NAMALWA (cell line): ENCODE measurements at regions not wholly inside any gene's neighbourhood (a gene's known extent, or its start where the extent isn't known, plus 50 kb on each side); places are given as distances from the start of the nearest gene placed in this dataset.

Source experiments
- DNase-seq: peaks from one replicate; pipeline ENCODE4 v3.0.0-alpha.2; 2015; ENCODE audit warnings: low spot score

DNA sequence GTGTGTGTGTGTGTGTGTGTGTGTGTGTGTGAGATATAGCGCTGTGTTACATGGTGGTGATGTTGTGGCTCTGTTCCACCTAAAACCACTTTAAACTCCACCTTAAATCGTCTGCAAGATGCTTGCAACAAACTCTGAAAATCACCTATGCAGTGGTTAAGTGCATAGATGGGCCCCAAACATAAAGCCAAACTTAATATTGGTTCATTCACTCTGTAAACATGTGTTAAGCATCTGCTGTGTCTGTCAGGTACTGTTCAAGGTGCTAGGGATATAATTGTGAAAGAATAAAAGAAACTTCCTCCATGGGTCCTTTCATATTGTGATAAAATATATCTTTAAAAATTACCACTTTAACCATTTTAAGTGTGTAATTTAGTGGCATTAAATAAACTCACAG is 645.4 kb upstream of the SORCS1 start:
- DNase-seq, result no peak

DNA sequence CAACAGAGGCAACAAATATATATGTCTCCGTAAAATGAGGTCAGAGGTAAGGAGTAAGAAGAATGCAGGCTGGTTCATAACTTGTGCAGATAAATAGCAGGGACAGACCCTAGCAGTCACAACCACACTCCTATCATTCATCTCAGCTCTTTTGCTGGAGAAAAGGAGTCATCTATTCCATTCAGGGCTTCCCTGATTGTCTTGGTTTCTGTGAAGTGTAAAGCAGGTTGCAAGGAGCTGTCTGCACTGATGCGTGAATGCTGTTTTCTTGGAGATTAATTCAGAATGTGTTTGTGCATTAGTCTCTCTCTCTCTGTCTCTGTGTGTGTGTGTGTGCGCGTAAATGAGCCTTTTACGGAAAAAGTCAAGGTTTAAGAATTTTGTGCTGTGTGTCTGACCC is 643.3 kb upstream of the SORCS1 start:
- DNase-seq, result no peak

DNA sequence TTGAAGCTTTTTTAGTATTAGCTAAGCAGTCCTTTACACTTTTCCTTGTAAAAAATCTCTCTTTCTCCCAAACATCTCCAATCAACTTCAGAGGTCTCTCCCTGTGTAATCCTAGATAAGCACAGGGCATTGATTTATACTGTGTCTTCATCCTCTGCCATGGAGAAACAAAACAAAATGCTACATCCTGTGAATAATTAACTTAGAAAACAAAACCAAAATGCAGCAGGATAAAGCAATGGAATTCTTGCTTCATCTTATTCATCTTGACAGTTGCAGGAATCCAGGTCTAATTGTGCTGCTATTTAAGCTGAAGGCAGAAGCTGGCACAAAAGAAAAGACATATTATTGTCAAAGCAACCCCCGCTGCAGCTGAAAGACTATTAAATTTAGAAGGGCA is 641.5 kb upstream of the SORCS1 start:
- no peak for DNase-seq

DNA sequence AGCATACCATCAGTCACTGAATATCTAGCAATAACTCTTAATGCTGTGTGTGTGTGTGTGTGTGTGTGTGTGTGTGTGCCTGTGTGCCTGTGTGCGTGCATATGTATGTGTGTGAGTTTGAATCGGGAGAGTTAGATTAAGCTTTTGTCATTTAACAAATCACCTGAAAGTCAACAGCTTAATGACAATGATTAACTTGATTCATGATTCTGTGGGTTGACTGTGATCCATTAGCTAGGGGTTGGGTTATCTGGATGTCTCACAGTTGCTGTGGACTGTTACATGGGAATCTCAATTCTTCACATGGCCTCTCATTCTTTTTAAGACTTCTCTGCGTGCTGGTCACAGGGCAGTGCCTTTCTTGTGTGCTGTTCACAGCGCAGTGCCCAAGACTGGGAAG is 639.0 kb upstream of the SORCS1 start:
- DNase-seq, result no peak

DNA sequence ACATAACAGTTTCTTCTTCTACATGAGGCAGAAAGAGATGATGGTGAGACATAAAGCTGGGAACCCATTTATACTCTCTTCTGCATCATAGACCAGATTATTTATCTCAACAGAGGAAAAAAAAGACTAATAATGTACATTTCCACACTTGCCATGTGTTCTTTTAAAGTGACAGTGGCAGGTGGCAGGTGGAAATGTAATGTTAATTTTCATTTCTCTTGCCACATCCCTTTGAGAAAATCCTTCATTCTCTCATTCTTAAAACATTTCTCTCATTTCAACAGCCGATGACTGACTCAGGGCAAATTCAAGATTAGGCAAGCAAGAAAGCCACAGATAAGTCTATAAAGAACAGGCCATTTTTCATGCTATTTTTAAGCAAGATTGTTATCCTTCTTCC is 635.6 kb upstream of the SORCS1 start:
- no peak for DNase-seq

DNA sequence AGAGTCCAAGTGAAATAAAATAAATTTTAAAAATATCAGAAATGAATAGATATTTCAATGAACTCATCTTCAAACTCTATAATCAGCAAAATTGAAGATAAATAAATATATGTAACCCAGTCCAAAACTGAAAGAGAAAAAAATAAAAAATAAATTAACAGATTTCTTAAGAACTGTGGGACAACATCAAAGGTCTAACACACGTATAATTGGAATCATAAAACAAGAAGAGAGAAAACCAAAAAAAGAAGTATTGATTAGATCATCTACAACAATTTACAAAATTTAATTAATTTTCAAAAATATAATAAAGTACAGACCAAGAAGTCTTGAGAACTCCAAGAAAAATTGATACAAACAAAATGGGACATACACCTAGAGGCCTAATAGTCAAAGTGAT is 625.8 kb upstream of the SORCS1 start:
- no peak for DNase-seq

DNA sequence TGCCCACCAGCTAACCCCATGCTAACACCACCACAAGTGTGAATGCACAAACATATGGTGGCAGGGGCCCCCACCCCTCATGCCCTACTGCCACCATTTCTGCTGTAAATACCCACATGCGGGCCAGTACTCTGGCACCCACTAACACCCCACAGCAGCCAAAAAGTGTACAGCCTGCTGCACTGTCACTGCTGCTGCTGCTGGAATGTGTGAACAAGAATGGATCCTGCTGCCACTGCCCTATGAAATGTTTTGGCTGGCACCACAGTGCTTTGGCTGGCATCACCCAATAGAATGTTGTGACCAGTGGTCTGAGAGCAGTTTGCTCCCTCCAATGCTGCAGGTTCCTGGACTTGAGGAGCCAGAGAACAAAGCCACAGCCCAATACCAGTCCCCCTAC is 606.6 kb upstream of the SORCS1 start:
- DNase-seq, result no peak

DNA sequence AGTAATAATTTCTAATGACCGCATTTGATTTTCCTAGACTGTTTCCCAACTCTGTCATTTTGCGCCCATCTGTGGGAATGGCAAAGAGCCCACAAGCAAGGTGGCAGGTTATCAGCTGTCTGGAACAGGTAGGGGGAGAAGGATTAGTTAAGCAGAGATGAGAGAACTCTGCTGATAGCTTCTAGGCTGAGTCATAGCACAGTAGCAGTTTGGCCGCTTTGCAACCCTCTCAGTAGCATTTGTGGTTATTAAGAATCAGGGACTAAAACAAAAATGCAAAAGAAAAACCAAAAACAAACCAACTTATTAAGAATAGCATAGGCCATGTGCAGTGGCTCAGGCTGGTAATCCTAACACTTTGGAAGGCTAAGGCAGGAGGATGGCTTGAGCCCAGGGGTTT is 602.7 kb upstream of the SORCS1 start:
- DNase-seq, result no peak

DNA sequence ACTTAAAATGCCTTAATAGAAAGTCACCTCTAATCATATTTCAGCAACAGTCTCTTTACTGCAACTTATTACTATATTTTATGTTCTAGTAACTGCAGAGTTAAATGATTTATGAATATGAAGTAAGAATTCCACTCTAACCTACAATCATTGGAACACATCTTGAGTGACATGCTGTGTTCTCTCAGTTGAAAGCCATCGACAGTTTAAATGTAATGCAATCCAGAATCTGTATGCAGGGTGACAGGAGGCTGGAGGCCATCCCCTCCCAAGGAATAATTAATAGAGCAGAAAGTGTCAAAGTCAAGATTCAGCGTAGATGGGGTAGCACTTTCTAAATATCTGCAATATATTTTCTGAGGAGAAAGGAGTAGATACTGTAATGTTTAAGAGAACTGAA is 590.3 kb upstream of the SORCS1 start:
- no peak for DNase-seq

DNA sequence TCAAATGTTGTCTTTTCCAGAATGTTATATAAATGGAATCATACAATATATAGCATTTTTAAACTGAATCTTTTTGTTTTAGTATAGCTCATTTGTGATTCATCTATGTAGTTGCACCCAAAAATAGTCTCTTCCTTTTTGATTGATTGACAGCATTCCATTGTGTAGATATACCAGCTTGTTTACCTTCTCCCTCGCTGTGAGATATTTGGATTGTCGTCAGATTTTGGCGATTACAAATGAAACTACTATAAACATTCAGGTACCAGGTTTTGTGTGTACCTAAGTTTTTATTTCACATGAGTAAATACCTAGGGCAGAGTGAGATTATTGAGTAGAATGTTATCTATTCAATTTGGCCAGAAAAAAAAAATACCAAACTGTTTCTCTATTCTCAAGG is 584.7 kb upstream of the SORCS1 start:
- no peak for DNase-seq

DNA sequence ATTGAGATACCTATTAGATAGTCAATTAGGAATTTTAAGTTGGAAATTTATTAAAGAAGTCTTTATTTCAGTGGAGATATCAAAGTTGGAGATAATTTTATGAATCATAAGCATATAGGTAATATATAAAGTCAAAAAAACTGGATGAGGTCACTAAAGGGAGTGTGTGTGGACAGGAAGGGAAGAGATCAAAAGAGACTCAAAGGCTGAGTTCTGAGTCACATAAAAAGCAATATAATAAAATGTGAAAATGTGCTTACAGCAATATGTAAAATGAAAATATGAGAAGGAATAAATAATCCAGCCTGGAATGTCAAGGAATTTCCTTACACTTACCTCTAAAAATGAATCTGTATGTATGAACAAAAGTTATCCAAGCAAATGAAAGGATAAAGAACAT is 583.3 kb upstream of the SORCS1 start:
- DNase-seq, result no peak

DNA sequence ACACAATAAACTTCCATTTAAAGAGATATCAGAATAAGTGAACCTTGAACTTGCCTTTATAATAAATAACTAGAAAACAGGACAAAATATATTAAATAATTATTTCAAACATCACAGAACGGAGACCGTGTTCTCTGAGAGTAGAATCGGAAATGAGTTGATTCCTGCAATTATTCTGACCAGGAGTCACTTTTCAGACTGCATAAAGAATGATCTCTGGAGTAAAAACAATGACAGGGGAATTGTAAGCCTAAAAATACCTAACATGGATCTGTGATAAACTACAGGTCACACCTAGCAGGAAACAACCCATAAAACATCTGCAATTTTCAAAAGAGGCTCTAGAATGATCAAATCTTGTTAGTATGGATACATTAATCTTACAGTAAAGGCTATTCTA is 577.5 kb upstream of the SORCS1 start:
- DNase-seq, result no peak

DNA sequence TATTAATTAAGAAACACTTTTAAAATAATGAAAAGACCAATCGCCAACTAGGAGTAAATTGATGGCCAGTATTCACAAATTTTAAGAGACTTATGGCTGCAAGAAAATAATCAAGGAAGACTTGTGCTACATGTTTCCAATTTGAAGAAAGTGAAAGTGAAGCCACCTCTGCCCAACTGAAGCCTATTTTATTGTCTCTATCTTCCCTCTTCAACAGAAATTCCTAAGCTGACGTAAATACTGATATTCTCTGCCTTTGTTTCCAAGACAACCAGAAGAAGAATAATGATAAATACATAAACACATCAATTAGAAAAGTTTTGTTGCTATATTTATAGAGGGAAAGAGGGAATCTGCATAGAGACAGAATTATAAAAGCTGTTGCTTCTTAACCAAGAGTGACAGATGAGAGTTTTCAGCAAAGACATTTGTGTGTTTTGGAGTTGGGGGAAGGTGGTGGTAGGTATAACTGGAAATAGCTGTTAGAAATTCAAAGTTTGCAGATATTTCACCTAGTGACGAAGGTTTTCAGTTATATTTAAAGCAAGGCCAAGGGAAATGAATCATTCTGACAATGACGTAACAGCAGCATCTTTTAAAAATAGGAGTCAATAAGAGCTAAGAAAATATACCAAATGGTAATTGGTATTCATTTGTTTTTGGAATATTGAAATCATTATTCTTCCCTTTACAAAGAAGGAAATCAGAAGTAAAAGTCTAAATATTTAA is 576.6 kb upstream of the SORCS1 start:
- no peak for DNase-seq

DNA sequence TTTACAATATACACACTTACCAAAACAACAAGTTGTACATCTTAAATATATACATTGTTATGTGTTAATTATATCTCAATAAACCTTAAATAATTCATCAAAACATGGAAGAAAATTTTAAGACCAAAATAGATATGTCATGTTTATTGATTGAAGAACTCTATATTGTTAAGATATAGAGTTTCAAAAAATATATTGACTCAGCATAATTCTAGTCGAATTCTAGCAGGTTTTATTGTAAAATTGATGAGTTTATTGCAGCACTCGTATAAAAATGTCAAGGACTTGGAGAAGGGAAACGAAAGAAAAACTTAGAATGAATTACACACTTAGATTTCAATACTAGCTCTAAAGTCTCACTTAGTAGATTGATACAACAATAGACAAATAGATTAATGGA is 575.4 kb upstream of the SORCS1 start:
- no peak for DNase-seq

DNA sequence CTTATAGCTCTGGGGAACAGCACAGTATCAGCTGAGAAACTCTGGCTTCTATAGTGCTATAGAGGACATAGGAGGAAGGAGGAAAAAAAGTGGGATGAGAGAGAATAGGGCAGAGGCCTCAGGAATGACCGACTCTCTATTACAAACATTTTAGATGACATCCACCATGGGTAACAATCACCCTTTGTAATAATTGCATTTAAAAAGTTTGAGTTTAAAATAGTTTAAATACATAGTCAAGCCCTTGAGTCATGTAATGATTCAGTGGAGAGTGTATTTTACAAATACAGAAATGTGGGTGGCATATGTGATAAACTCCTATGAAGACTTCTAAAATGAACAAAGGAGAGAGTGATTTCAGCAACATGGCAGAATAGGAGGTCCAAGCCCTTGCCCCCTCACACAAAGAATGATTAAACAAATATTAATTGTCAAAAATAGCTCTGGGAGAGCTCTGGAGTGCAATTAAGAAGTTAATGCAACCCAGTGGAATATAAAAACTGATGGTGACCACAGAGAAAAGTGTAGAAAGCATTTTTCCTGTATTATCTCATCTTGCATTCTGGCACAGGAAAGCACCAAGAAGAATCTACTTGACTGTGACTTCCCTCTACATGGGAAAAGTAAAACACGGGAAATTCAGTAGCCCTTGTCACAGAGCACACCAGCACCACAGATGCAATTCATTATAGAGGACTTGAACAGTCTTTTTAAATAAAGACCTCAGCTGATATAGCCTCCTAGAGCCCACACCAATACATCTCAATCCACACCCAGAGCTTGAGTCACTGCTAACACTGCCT is 569.0 kb upstream of the SORCS1 start:
- DNase-seq, result no peak

DNA sequence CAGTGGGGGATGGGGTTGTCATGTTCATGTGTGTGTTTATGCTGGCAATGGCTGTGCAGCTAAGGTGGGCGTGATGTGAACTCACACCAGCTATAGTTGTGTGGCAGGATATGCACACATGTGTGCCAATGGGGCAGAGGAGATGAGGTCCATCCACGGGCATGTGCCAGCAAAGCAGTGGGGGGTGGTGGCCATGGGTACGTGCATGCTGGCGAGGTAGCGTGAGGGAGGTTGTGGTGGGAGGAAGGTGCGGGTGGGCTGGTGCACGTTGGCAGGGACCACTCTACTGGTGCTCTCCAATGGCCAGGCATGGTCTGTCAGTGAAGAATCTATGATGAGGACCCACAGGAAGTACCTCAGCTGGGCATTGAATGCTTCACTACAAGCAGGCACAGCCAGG is 567.5 kb upstream of the SORCS1 start:
- no peak for DNase-seq

DNA sequence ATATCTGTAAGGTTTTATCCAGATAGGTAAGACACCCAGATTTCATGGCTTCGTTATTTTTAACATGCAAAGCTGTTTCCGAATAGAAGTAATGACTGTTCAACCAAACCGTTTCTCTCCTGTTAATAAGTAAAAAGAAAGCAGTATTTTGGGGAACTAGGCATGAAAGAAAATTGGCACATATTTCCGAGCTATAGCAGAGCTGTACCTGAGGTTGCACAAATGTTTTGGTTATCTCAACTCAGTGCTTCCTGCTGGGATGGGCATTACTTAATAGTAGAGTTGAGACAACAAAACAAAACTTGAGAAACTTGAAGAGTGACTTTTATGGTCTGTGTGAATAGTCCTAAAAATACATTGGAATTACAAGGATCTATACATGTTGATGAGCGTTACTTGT is 564.3 kb upstream of the SORCS1 start:
- no peak for DNase-seq

DNA sequence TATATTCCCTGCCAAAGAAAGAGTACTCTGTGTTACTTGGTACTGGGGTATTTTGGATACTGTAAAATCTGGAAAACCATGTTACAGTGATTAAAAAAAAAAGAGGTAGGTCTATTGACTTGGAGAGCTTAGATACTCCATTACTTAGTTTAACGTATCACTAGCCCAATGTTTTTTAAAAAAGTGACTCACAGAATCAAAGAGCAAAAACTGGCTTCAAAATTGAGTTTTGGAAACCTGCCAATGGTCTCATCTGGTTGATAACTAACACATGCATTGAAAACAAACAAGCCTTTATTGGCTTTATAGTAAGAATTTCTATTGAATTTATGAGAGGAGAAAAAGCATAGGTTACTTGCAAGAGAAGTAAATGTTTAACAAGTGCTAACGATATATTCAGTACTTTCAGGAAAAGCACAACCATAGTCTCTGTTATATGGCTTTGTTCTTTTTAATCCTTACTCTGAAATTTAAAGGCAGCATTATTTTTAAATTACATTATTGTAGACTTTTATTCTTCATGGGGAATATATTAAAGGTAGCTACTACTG is 563.3 kb upstream of the SORCS1 start:
- DNase-seq, result no peak

DNA sequence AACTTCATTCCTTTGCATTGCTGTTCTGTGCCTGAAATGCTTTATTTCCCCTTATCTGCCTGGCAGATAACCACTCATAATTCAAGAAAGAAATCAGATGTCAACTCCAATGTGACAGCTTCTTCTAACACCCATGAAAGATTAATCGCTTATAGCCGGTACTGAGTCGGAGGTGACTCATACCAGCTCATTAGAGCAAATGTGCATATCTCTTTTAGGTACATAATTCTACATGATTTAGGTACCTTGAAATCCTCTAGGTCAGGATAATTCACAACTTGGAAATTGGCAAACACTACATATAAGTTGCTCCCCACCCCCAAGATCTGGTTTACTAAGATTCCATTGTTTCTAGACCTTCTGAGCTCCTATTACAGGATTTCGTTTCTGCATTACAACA is 554.4 kb upstream of the SORCS1 start:
- DNase-seq, result no peak

DNA sequence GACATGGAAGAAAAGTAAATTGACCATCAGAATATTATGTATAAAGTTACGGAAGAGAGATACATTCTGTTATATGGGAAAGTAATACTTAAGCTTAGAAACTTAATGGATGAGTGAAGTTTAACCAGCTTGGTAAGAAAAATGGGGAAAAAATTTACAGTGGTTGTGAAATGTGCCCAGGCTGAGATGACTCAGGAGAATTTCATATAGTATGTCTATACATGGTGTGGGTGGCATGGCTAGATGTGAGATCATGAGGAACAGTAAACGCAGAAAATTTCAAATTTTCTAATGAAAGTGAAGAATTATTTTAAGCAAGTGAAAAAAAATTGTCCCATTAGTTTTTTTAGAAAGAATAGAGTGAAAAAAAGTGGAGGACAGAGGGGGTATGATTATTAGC is 552.5 kb upstream of the SORCS1 start:
- DNase-seq, result no peak

DNA sequence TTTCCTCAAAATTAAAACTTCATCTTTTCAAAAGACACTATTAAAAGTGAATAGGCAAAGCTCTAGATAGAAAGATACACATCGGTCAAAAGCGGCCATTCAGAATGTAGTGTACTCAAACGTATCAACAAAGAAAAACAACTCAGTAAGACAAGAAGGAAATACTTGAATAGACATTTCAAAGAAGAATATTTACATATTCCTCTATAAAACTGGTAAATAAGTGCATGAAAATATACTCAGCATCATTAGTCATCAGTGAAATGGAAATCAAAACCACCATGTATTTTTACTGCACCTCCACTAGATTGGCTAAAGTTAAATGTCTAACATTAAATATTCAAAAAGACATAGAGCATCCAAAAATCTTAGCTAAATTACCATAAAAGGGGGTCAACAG is 551.1 kb upstream of the SORCS1 start:
- no peak for DNase-seq

DNA sequence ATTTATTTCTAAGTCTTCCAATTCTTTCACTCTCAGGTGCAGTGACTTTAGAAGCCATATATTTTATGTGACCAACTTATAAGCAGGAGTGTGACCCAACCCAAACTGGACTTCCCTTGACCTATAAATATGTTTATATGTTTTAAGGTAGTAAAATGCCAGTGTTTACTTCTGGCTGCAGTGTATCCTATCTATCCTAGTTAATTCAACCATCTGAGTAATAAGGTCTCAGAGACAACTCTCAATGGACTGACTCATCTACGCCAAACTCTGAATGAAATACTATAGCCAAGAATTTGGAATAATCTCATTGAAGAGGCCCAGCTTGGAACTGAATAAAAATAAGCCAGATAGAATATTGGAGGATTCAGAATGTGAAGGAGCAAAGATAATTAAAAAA is 544.5 kb upstream of the SORCS1 start:
- DNase-seq, result no peak

DNA sequence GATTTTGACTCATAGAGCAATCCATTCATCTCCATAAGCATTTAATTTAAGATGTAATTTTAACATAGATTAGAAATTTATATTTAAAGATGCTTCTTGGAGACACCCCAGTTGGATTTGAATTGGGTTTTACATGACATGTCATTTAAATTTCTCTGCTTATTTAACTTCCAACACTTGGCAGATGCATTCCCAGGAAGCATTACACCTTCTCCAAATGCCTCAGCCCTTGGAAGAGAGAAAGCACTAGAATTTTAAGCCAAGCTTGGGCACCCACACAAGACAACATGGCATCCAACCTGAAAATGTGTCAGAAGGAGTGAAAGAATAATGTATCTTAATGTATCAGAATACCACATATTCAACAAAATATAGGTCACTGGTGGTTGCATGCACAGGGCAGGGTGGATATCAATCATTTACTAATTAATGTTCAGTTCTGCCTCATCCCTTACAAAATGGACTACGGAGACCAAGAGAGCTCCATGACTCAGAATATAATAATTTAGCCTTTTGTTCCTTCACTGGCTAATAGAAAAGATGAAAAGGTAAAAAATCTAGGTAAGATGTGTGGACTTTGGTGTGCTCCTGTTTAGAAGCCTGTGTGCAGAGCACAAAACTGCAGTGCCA is 541.7 kb upstream of the SORCS1 start:
- DNase-seq, result no peak
